ENCODE measurements at regions not wholly inside any gene's neighbourhood (a gene's known extent, or its start where the extent isn't known, plus 50 kb on each side); places are given as distances from the start of the nearest gene placed in this dataset.
"Not testable (repeated sequence)": the region's sequence is repeated elsewhere in the genome, so short reads cannot be mapped to it uniquely, and the experiment has no call there.

- in situ Hi-C loops (cut with MboI; ENCODE audit: low pct_unique_long_range_greater_than_20kb in 2 of 9, low sequenced_read_pairs in 9 of 9, unreplicated experiment in 9 of 9) = no loop called here
- WGBS, 10 experiments = 0 to 80% (median 56%) methylated on average over 1 to 2 of the region's 2 CpGs; no CpG with 5 or more reads in 1 of the 10 experiments
- H3K27ac ChIP-seq = no peak overlapping the region
- no peak overlapping the region for H3K4me3 ChIP-seq
- no peaks in the 10 kb centered on the region for H3K4me1 ChIP-seq (replicated peaks in 1 of 2)
- no peak for ATAC-seq (replicated peaks in 6 of 8)
Measured at GRCh38 chr14:88955455-88955854, 131.0 kb downstream of the TTC8 start.

GRCh38 chr14:88960496-88960895 is 136.0 kb downstream of the TTC8 start:
- in situ Hi-C loops (cut with MboI; ENCODE audit: low pct_unique_long_range_greater_than_20kb in 2 of 9, low sequenced_read_pairs in 9 of 9, unreplicated experiment in 9 of 9) = no loop called here
- Histone ChIP-seq H3K4me1 (replicated peaks in 1 of 2) (no peaks in the 10 kb centered on the region), H3K27ac (no peak overlapping the region), H3K4me3 (no peak overlapping the region)
- 20 to 80% (median 51%) methylated on average over 1 to 5 of the region's 5 CpGs; no CpG with 5 or more reads in 2 of the 10 experiments for WGBS, 10 experiments
- ATAC-seq (replicated peaks in 6 of 8) = no peak

GRCh38 chr14:88961214-88961613 is 136.8 kb downstream of the TTC8 start:
- no peaks in the 10 kb centered on the region for H3K4me1 ChIP-seq (replicated peaks in 1 of 2)
- in situ Hi-C loops (cut with MboI; ENCODE audit: low pct_unique_long_range_greater_than_20kb in 2 of 9, low sequenced_read_pairs in 9 of 9, unreplicated experiment in 9 of 9) = no loop called here
- ATAC-seq (replicated peaks in 6 of 8) = no peak
- 20 to 100% (median 80%) methylated on average over 1 to 3 of the region's 3 CpGs; no CpG with 5 or more reads in 3 of the 10 experiments for WGBS, 10 experiments
- H3K4me3 ChIP-seq = no peak overlapping the region
- no peak overlapping the region for H3K27ac ChIP-seq

DNA sequence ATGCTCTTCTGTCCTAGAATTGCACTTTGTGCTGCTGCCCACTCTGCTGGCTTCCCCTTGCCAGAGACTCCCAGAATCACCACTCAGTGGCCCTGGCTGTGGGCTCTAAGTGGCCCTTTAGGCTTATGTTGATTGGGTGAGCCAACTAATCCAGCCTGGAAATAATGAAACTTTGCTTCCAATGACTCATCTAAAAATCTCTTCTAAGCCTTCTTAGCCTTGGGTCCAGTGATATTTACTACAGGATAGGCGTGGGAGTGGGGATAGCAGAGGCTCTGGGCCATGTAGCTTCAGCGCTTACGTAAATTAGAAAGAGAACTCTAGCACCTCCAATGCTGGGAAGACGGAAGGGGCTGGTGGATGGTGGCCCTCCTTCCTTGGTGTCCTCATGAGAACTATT is 137.9 kb downstream of the TTC8 start:
- in situ Hi-C loops (cut with MboI; ENCODE audit: low pct_unique_long_range_greater_than_20kb in 2 of 9, low sequenced_read_pairs in 9 of 9, unreplicated experiment in 9 of 9) = no loop called here
- Histone ChIP-seq H3K4me1 (replicated peaks in 1 of 2) (no peaks in the 10 kb centered on the region), H3K27ac (no peak overlapping the region), H3K4me3 (no peak overlapping the region)
- ATAC-seq (replicated peaks in 6 of 8) = no peak
- WGBS, 10 experiments = 33 to 100% (median 77%) methylated on average over 1 to 4 of the region's 4 CpGs; no CpG with 5 or more reads in 3 of the 10 experiments

- no peak for ATAC-seq (replicated peaks in 6 of 8)
- no peak overlapping the region for H3K27ac ChIP-seq
- no peak overlapping the region for H3K4me3 ChIP-seq
- WGBS, 10 experiments = 57 to 100% (median 60%) methylated on average over 1 to 3 of the region's 3 CpGs; no CpG with 5 or more reads in 7 of the 10 experiments
- no peaks in the 10 kb centered on the region for H3K4me1 ChIP-seq (replicated peaks in 1 of 2)
- in situ Hi-C loops (cut with MboI; ENCODE audit: low pct_unique_long_range_greater_than_20kb in 2 of 9, low sequenced_read_pairs in 9 of 9, unreplicated experiment in 9 of 9) = no loop called here
Measured at GRCh38 chr14:88967299-88967698, 142.8 kb downstream of the TTC8 start.

- H3K27ac ChIP-seq = no peak overlapping the region
- ATAC-seq (replicated peaks in 6 of 8) = no peak
- no peak overlapping the region for H3K4me3 ChIP-seq
- H3K4me1 ChIP-seq (replicated peaks in 1 of 2) = no peaks in the 10 kb centered on the region
- in situ Hi-C loops (cut with MboI; ENCODE audit: low pct_unique_long_range_greater_than_20kb in 2 of 9, low sequenced_read_pairs in 9 of 9, unreplicated experiment in 9 of 9) = no loop called here
- WGBS, 10 experiments = 0 to 73% (median 48%) methylated on average over 1 to 2 of the region's 3 CpGs; no CpG with 5 or more reads in 1 of the 10 experiments
Measured at GRCh38 chr14:88975043-88975830, 150.8 kb downstream of the TTC8 start.

DNA sequence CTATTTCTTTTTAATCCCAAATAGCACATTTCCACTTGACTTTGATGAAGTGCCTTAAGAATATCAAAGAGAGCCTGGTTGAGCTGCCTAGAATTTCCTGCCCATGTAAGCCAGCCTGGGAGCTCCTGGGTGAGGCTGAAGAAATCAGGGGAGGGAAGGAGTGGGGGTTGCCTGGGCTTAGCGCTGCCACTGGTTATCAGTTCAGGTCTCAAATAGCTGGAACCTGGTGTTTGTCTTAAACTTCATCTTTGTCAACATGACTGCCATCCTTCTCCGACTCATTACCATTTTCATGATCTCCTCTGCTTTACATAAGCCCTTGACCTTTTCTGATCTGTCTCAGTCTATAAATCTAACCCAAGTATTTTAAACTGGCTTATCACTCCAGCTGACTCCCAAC is 151.5 kb downstream of the TTC8 start:
- Histone ChIP-seq H3K4me1 (replicated peaks in 1 of 2) (no peaks in the 10 kb centered on the region), H3K27ac (no peak overlapping the region), H3K4me3 (no peak overlapping the region)
- in situ Hi-C loops (cut with MboI; ENCODE audit: low pct_unique_long_range_greater_than_20kb in 2 of 9, low sequenced_read_pairs in 9 of 9, unreplicated experiment in 9 of 9) = no loop called here
- no peak for ATAC-seq (replicated peaks in 6 of 8)
- 0 to 89% (median 75%) methylated on average over 1 to 2 of the region's 2 CpGs; no CpG with 5 or more reads in 3 of the 10 experiments for WGBS, 10 experiments

GRCh38 chr14:88980907-88981306 is 156.5 kb downstream of the TTC8 start:
- in situ Hi-C loops (cut with MboI; ENCODE audit: low pct_unique_long_range_greater_than_20kb in 2 of 9, low sequenced_read_pairs in 9 of 9, unreplicated experiment in 9 of 9); ATAC-seq (replicated peaks in 6 of 8); H3K4me1 ChIP-seq (replicated peaks in 1 of 2): not testable (repeated sequence)

DNA sequence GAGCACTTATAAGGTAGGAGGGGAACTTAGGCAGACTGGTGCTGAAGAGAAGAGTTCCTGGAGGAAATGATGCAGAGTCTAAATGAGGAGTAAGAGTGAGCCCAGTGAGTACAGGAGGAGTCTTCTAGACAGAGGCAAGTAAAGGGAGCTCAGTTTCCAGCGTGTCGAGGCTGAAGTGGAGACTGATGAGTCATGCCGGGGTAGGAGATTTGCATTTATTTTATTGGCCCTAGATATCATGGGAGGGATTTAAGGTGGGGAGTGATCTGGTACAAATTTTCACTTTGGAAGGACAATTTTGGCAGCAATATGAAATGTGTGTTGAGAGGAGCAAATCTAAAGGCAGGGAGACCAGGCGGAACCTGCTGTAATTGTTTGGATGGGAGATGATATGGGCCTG is 157.5 kb downstream of the TTC8 start:
- H3K27ac ChIP-seq = no peak overlapping the region
- ATAC-seq (replicated peaks in 6 of 8) = no peak
- H3K4me1 ChIP-seq (replicated peaks in 1 of 2) = no peaks in the 10 kb centered on the region
- in situ Hi-C loops (cut with MboI; ENCODE audit: low pct_unique_long_range_greater_than_20kb in 2 of 9, low sequenced_read_pairs in 9 of 9, unreplicated experiment in 9 of 9) = no loop called here
- 77 to 100% (median 89%) methylated on average over 1 to 4 of the region's 4 CpGs; no CpG with 5 or more reads in 1 of the 10 experiments for WGBS, 10 experiments
- no peak overlapping the region for H3K4me3 ChIP-seq

More at GRCh38 chr14:88980907-88981306, 156.5 kb downstream of the TTC8 start:
- not testable (repeated sequence) for H3K4me3 ChIP-seq, H3K27ac ChIP-seq
- whole genome bisulfite sequencing, 10 experiments = 0 to 20% methylated on average over 1 to 2 of the region's 4 CpGs; no CpG with 5 or more reads in 8 of the 10 experiments

DNA sequence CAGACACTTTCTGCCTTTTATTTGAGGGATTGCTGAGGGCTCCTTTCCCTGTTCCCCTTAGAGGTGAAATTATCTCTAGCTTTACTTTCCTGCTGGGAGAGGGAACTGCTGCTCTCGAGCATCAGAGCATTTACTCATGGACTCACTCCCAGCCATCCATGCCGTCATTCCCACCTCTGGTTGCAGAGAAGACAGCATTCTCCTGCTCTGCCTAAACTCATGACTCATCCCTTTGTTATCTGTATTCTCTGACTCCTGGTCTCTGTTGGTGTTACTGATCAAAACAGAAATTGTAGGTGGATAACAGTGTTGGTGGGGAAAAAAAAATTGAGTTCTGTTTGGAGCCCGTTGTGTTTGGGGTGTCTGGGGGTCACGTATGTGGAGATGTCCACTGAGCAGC is 159.3 kb downstream of the TTC8 start:
- ATAC-seq (replicated peaks in 6 of 8) = peak in 5 of 8 experiments; percentile 56 to 81 (median 75)
- WGBS, 10 experiments = 0 to 86% (median 50%) methylated on average over 1 to 4 of the region's 4 CpGs; no CpG with 5 or more reads in 3 of the 10 experiments
- Histone ChIP-seq H3K4me1 (replicated peaks in 1 of 2) (no peaks in the 10 kb centered on the region), H3K27ac (no peak overlapping the region), H3K4me3 (no peak overlapping the region)
- in situ Hi-C loops (cut with MboI; ENCODE audit: low pct_unique_long_range_greater_than_20kb in 2 of 9, low sequenced_read_pairs in 9 of 9, unreplicated experiment in 9 of 9) = no loop called here

GRCh38 chr14:88985654-88986053 is 161.2 kb downstream of the TTC8 start:
- H3K4me3 ChIP-seq = no peak overlapping the region
- in situ Hi-C loops (cut with MboI; ENCODE audit: low pct_unique_long_range_greater_than_20kb in 2 of 9, low sequenced_read_pairs in 9 of 9, unreplicated experiment in 9 of 9) = no loop called here
- WGBS, 10 experiments = 0 to 100% (median 80%) methylated on average over 1 of the region's 1 CpG; no CpG with 5 or more reads in 3 of the 10 experiments
- H3K4me1 ChIP-seq (replicated peaks in 1 of 2) = no peaks in the 10 kb centered on the region
- no peak overlapping the region for H3K27ac ChIP-seq
- no peak for ATAC-seq (replicated peaks in 6 of 8)

GRCh38 chr14:88986146-88986841 is 161.8 kb downstream of the TTC8 start:
- 52 to 100% (median 73%) methylated on average over 1 to 10 of the region's 11 CpGs; no CpG with 5 or more reads in 3 of the 10 experiments for WGBS, 10 experiments
- ATAC-seq (replicated peaks in 6 of 8) = peak in 3 of 8 experiments; percentile 25 to 57 (median 29)
- Histone ChIP-seq H3K27ac (no peak overlapping the region), H3K4me1 (replicated peaks in 1 of 2) (no peaks in the 10 kb centered on the region), H3K4me3 (no peak overlapping the region)
- in situ Hi-C loops (cut with MboI; ENCODE audit: low pct_unique_long_range_greater_than_20kb in 2 of 9, low sequenced_read_pairs in 9 of 9, unreplicated experiment in 9 of 9) = no loop called here

GRCh38 chr14:88986908-88987307 is 162.5 kb downstream of the TTC8 start:
- H3K4me3 ChIP-seq; ATAC-seq (replicated peaks in 6 of 8); H3K4me1 ChIP-seq (replicated peaks in 1 of 2); H3K27ac ChIP-seq; in situ Hi-C loops (cut with MboI; ENCODE audit: low pct_unique_long_range_greater_than_20kb in 2 of 9, low sequenced_read_pairs in 9 of 9, unreplicated experiment in 9 of 9): not testable (repeated sequence)
- WGBS, 10 experiments = 17 to 100% (median 63%) methylated on average over 1 to 2 of the region's 2 CpGs; no CpG with 5 or more reads in 3 of the 10 experiments

All from motor neuron (in vitro differentiated cells).